AG04450 (cell line): ENCODE measurements at regions not wholly inside any gene's neighbourhood (a gene's known extent, or its start where the extent isn't known, plus 50 kb on each side); places are given as distances from the start of the nearest gene placed in this dataset.

Source experiments
- CTCF ChIA-PET: fragments of 300-600, 350-600 bp; formaldehyde crosslinking; extraction: SDS; loops from one replicate; lab custom pipeline; 2022; ENCODE audit warnings: antibody characterized with exemption, inconsistent platforms; lab: Charles Lee
- POLR2A ChIA-PET: fragments of 350-600 bp; formaldehyde crosslinking; extraction: SDS; loops from one replicate; lab custom pipeline; 2021; ENCODE audit warnings: antibody characterized with exemption, inconsistent platforms; lab: Yijun Ruan, JAX
- DNase-seq: peaks from one replicate; pipeline ENCODE4 v3.0.0-alpha.2; 2011; ENCODE audit warnings: low read depth, low spot score
- H3K27ac ChIP-seq: one replicate; pipeline ENCODE4 v1.5.1; 2012; ENCODE audit warnings: low read depth, low read length, control low read depth
- H3K27me3 ChIP-seq: one replicate; pipeline ENCODE4 v1.6.0; 2012; ENCODE audit warnings: low read length; ENCODE audit not compliant: control insufficient read depth, insufficient read depth
- H3K4me3 ChIP-seq: 2 replicates; pipeline ENCODE4 v1.5.1; 2011; ENCODE audit warnings: mild to moderate bottlenecking, low read depth, low read length, control low read depth
- H3K9me3 ChIP-seq: 2 replicates; pipeline ENCODE4 v1.5.1; 2012; ENCODE audit warnings: low read length; ENCODE audit not compliant: control insufficient read depth, insufficient read depth
- TF ChIP-seq, protein P1 (sequence below): IDR thresholded peaks from 2 replicates; pipeline ENCODE4 v1.5.1; 2011; ENCODE audit warnings: low read depth, low read length, control low read depth, inconsistent platforms

DNA sequence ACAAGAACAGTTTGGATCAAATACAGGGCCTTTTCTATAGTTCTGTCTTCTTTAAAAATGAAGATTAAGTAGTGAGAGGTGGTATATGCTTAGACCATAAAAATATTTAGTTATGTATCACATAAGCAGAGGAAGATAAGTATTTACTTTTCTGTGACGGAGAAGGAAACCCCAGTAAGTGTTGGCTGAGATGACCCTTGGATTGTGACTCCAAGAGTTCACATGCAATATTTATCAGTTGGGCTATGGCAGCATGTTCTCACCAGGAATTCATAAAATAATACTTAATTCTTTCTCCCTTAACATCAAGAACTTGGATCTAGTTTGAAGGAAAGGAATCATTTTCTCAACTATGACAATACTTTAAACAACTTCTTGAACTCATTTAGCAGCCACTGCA, 98.4 kb upstream of the TBX18 start:
- CTCF ChIA-PET, result no interaction called here
- POLR2A ChIA-PET, result no interaction called here
- no peak overlapping the region for H3K4me3 ChIP-seq
- TF ChIP-seq, protein P1, sequence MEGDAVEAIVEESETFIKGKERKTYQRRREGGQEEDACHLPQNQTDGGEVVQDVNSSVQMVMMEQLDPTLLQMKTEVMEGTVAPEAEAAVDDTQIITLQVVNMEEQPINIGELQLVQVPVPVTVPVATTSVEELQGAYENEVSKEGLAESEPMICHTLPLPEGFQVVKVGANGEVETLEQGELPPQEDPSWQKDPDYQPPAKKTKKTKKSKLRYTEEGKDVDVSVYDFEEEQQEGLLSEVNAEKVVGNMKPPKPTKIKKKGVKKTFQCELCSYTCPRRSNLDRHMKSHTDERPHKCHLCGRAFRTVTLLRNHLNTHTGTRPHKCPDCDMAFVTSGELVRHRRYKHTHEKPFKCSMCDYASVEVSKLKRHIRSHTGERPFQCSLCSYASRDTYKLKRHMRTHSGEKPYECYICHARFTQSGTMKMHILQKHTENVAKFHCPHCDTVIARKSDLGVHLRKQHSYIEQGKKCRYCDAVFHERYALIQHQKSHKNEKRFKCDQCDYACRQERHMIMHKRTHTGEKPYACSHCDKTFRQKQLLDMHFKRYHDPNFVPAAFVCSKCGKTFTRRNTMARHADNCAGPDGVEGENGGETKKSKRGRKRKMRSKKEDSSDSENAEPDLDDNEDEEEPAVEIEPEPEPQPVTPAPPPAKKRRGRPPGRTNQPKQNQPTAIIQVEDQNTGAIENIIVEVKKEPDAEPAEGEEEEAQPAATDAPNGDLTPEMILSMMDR, result no peak
- no peaks in the 10 kb centered on the region for H3K27me3 ChIP-seq
- H3K27ac ChIP-seq, result no peak overlapping the region
- DNase-seq, result no peak
- H3K9me3 ChIP-seq, result no peaks in the 10 kb centered on the region

GRCh38 chr6:84860920-84861319, 96.5 kb upstream of the TBX18 start:
- TF ChIP-seq, protein P1, result no peak
- ChIA-PET CTCF (no interaction called here), POLR2A (no interaction called here)
- Histone ChIP-seq H3K27ac (no peak overlapping the region), H3K4me3 (no peak overlapping the region), H3K27me3 (no peaks in the 10 kb centered on the region), H3K9me3 (no peaks in the 10 kb centered on the region)
- DNase-seq, result no peak

GRCh38 chr6:84860509-84860908, 96.1 kb upstream of the TBX18 start:
- Histone ChIP-seq H3K27me3 (no peaks in the 10 kb centered on the region), H3K9me3 (no peaks in the 10 kb centered on the region), H3K27ac (no peak overlapping the region), H3K4me3 (no peak overlapping the region)
- TF ChIP-seq, protein P1, result no peak
- ChIA-PET CTCF (no interaction called here), POLR2A (no interaction called here)
- no peak for DNase-seq

DNA sequence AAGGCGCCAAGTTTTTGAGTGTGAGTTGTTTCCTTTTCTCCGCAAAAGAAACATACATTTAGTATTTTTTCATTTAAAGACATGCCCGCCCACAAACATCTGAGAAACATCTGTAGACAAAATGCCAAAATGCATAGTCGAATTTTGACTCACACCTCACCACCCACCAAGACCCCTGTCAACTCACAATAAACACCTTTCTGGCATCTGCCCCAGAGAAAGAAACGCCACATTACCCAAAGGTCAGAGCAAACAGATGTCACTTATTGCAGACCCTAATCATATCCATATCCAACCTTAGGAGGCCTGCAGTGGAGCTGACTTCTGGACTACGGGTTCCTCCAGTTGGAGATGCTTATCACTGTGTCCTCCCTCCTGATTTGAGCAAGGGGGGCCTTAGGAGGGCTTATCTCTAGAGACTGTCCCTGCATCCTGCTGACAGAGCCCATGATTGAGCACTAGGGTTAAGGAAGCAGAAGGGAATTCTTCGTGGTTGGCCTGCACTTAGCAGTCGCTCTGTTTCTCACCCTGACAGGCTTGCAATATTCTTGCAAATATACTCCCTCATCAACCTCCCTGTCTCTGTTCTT, 90.5 kb upstream of the TBX18 start:
- H3K4me3 ChIP-seq, result no peak overlapping the region
- ChIA-PET POLR2A (no interaction called here), CTCF (no interaction called here)
- H3K9me3 ChIP-seq, result no peaks in the 10 kb centered on the region
- H3K27me3 ChIP-seq, result no peaks in the 10 kb centered on the region
- H3K27ac ChIP-seq, result no peak overlapping the region
- TF ChIP-seq, protein P1, result no peak
- no peak for DNase-seq

DNA sequence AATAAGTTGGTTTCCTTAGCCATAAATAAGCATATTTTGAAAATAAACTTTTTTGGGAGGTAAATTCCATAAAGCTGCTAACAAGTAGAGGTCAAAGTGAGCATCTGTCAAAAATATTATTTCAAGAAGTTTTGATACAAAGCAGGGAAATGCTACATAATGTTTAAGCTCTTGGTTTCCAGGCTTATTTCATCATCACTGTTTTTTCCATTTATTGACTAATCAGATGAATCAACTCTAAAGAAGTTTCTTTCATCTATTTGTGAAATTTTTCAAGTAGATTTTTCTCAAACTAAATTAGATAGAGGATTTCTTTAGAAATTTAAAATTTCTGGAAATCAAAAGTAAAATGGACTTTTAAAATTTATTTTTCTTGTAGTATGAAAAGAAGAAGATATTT, 89.5 kb upstream of the TBX18 start:
- Histone ChIP-seq H3K4me3 (no peak overlapping the region), H3K27ac (no peak overlapping the region), H3K9me3 (no peaks in the 10 kb centered on the region), H3K27me3 (no peaks in the 10 kb centered on the region)
- CTCF ChIA-PET, result no interaction called here
- POLR2A ChIA-PET, result no interaction called here
- no peak for DNase-seq
- TF ChIP-seq, protein P1, result no peak
